HG03045 (cell line): ENCODE measurements at regions not wholly inside any gene's neighbourhood (a gene's known extent, or its start where the extent isn't known, plus 50 kb on each side); places are given as distances from the start of the nearest gene placed in this dataset.
"Not testable (repeated sequence)": the region's sequence is repeated elsewhere in the genome, so short reads cannot be mapped to it uniquely, and the experiment has no call there.

ENCODE experiments used
- ATAC-seq: cut with Tn5 transposase; IDR thresholded peaks from one replicate; pipeline ENCODE4 v1.9.1; 2021; ENCODE audit warnings: mild to moderate bottlenecking, moderate library complexity; ENCODE audit not compliant: unreplicated experiment

GRCh38 chr6:113697632-113698410 is 159.3 kb upstream of the MARCKS start:
- no peak for ATAC-seq

- ATAC-seq = no peak
Measured at GRCh38 chr6:113699239-113699638, 157.9 kb upstream of the MARCKS start.

- ATAC-seq = no peak
Measured at GRCh38 chr6:113701552-113702254, 155.4 kb upstream of the MARCKS start.

- ATAC-seq = no peak
Measured at GRCh38 chr6:113707194-113707593, 150.0 kb upstream of the MARCKS start.

GRCh38 chr6:113709936-113710509 is 147.1 kb upstream of the MARCKS start:
- ATAC-seq = no peak

- ATAC-seq = no peak
Measured at GRCh38 chr6:113713665-113714064, 143.5 kb upstream of the MARCKS start.

- no peak for ATAC-seq
Measured at GRCh38 chr6:113718588-113718987, 138.6 kb upstream of the MARCKS start.

GRCh38 chr6:113719064-113719463 is 138.1 kb upstream of the MARCKS start:
- no peak for ATAC-seq

GRCh38 chr6:113719545-113719944 is 137.6 kb upstream of the MARCKS start:
- ATAC-seq = no peak

- no peak for ATAC-seq
Measured at GRCh38 chr6:113723182-113723581, 134.0 kb upstream of the MARCKS start.

- not testable (repeated sequence) for ATAC-seq
Measured at GRCh38 chr6:113724927-113725326, 132.2 kb upstream of the MARCKS start.

GRCh38 chr6:113731541-113731940 is 125.6 kb upstream of the MARCKS start:
- ATAC-seq = no peak

GRCh38 chr6:113732384-113732966 is 124.7 kb upstream of the MARCKS start:
- ATAC-seq = no peak

- ATAC-seq = no peak
Measured at GRCh38 chr6:113733381-113733780, 123.8 kb upstream of the MARCKS start.

GRCh38 chr6:113734982-113735381 is 122.2 kb upstream of the MARCKS start:
- no peak for ATAC-seq

- no peak for ATAC-seq
Measured at GRCh38 chr6:113735491-113735890, 121.7 kb upstream of the MARCKS start.

- no peak for ATAC-seq
Measured at GRCh38 chr6:113736978-113737377, 120.2 kb upstream of the MARCKS start.

- no peak for ATAC-seq
Measured at GRCh38 chr6:113739041-113739655, 118.0 kb upstream of the MARCKS start.

- ATAC-seq = no peak
Measured at GRCh38 chr6:113741651-113742050, 115.5 kb upstream of the MARCKS start.

GRCh38 chr6:113742342-113742741 is 114.8 kb upstream of the MARCKS start:
- ATAC-seq = no peak

GRCh38 chr6:113744861-113745260 is 112.3 kb upstream of the MARCKS start:
- ATAC-seq = no peak
